ENCODE measurements at regions not wholly inside any gene's neighbourhood (a gene's known extent, or its start where the extent isn't known, plus 50 kb on each side); places are given as distances from the start of the nearest gene placed in this dataset.

DNA sequence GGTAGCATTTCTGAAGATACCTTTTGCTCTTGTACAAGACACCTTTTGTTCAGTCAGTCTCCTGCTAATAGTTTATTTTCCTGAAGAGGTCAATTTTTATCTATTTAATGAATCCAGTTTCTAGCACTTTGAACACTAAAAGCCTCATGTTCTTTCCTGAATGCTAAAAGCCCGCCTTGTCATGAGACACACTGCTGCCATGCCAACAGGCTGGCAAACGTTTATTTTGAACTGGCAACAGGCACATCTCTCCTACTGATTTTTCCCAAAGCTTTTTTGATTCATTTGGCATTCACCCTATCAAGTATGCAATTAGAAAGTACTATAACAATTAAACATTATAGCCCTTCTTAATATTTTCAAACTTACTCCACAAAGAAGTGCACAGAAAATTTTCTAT, 421.2 kb upstream of the EYS start:
- BruUV-seq (replicated peaks) = no TSS peak
- no peaks in the 10 kb centered on the region for H3K9me3 ChIP-seq (ENCODE audit: insufficient read depth, low read depth)
- no peaks in the 10 kb centered on the region for H3K27me3 ChIP-seq (ENCODE audit: insufficient read depth, low read depth)
- no peak overlapping the region for H3K4me2 ChIP-seq
- H3F3A ChIP-seq (ENCODE audit: insufficient read depth, low read depth) = no peaks in the 10 kb centered on the region
- H2AFZ ChIP-seq = no peak overlapping the region
- no peaks in the 10 kb centered on the region for H3K4me1 ChIP-seq (replicated peaks; ENCODE audit: insufficient read depth)
- no peak for DNase-seq
- H4K20me1 ChIP-seq (ENCODE audit: insufficient read depth) = no peaks in the 10 kb centered on the region
- CTCF ChIA-PET = no interaction called here
- H3K36me3 ChIP-seq (ENCODE audit: low read depth) = no peaks in the 10 kb centered on the region
- intact Hi-C loops (cut with micrococcal nuclease; ENCODE audit: unreplicated experiment) = no loop called here
- POLR2A ChIA-PET (ENCODE audit: unreplicated experiment) = no interaction called here
- no peaks in the 10 kb centered on the region for H3K9me2 ChIP-seq (ENCODE audit: insufficient read depth)
- no peak overlapping the region for H3K27ac ChIP-seq
- no peaks in the 10 kb centered on the region for H3K79me2 ChIP-seq (ENCODE audit: low read depth)
- TF ChIP-seq EZH2 (IDR thresholded peaks at IDR 0.05; ENCODE audit: low read depth) (no peak), CTCF (conservative IDR thresholded peaks at IDR 0.05) (no peak)
- no peak overlapping the region for H3K4me3 ChIP-seq

GRCh38 chr6:66127061-66127460, 420.0 kb upstream of the EYS start:
- H3F3A ChIP-seq (ENCODE audit: insufficient read depth, low read depth) = no peaks in the 10 kb centered on the region
- no peak overlapping the region for H3K4me3 ChIP-seq
- H3K79me2 ChIP-seq (ENCODE audit: low read depth) = no peaks in the 10 kb centered on the region
- POLR2A ChIA-PET (ENCODE audit: unreplicated experiment) = no interaction called here
- no peak for DNase-seq
- H3K9me2 ChIP-seq (ENCODE audit: insufficient read depth) = no peaks in the 10 kb centered on the region
- no peaks in the 10 kb centered on the region for H3K27me3 ChIP-seq (ENCODE audit: insufficient read depth, low read depth)
- H3K36me3 ChIP-seq (ENCODE audit: low read depth) = no peaks in the 10 kb centered on the region
- no TSS peak for BruUV-seq (replicated peaks)
- H3K4me2 ChIP-seq = no peak overlapping the region
- CTCF ChIA-PET = no interaction called here
- no peaks in the 10 kb centered on the region for H3K9me3 ChIP-seq (ENCODE audit: insufficient read depth, low read depth)
- TF ChIP-seq EZH2 (IDR thresholded peaks at IDR 0.05; ENCODE audit: low read depth) = no peak
- TF ChIP-seq CTCF (conservative IDR thresholded peaks at IDR 0.05) = no peak
- intact Hi-C loops (cut with micrococcal nuclease; ENCODE audit: unreplicated experiment) = no loop called here
- H2AFZ ChIP-seq = no peak overlapping the region
- H3K27ac ChIP-seq = no peak overlapping the region
- no peaks in the 10 kb centered on the region for H4K20me1 ChIP-seq (ENCODE audit: insufficient read depth)
- no peaks in the 10 kb centered on the region for H3K4me1 ChIP-seq (replicated peaks; ENCODE audit: insufficient read depth)

DNA sequence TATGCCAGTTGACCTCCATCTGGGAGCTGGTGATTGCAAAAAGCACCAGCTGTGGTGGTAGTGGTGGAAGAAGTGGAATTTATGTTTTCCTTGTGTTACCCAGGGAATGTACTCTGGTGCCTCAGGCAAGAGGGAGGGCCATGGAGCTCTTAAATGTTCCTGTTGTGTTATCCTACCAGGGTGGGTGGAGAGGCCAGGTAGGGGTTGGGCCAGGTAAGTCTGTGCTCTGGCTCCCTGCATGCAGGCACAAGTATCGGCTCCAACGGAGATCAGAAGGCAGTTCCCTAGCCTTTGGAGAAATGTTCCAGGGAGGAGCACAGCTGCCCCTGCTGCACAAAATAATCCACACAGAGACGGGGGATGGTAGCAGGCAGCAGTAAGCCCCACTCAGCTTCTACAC, 419.3 kb upstream of the EYS start:
- no peak for DNase-seq
- no peak overlapping the region for H2AFZ ChIP-seq
- TF ChIP-seq EZH2 (IDR thresholded peaks at IDR 0.05; ENCODE audit: low read depth) = no peak
- TF ChIP-seq CTCF (conservative IDR thresholded peaks at IDR 0.05) = no peak
- H3K79me2 ChIP-seq (ENCODE audit: low read depth) = no peaks in the 10 kb centered on the region
- no peaks in the 10 kb centered on the region for H3F3A ChIP-seq (ENCODE audit: insufficient read depth, low read depth)
- no peaks in the 10 kb centered on the region for H3K9me3 ChIP-seq (ENCODE audit: insufficient read depth, low read depth)
- no peaks in the 10 kb centered on the region for H3K36me3 ChIP-seq (ENCODE audit: low read depth)
- H3K9me2 ChIP-seq (ENCODE audit: insufficient read depth) = no peaks in the 10 kb centered on the region
- no peak overlapping the region for H3K27ac ChIP-seq
- H3K27me3 ChIP-seq (ENCODE audit: insufficient read depth, low read depth) = no peaks in the 10 kb centered on the region
- CTCF ChIA-PET = no interaction called here
- no TSS peak for BruUV-seq (replicated peaks)
- no peak overlapping the region for H3K4me2 ChIP-seq
- H4K20me1 ChIP-seq (ENCODE audit: insufficient read depth) = no peaks in the 10 kb centered on the region
- no peak overlapping the region for H3K4me3 ChIP-seq
- POLR2A ChIA-PET (ENCODE audit: unreplicated experiment) = no interaction called here
- no peaks in the 10 kb centered on the region for H3K4me1 ChIP-seq (replicated peaks; ENCODE audit: insufficient read depth)
- intact Hi-C loops (cut with micrococcal nuclease; ENCODE audit: unreplicated experiment) = no loop called here

All from PC-9 (cell line).